GM23338 (cell line): ENCODE measurements at regions not wholly inside any gene's neighbourhood (a gene's known extent, or its start where the extent isn't known, plus 50 kb on each side); places are given as distances from the start of the nearest gene placed in this dataset.

ENCODE experiments used
- ATAC-seq: fragments of 200-7000 bp; cut with Tn5 transposase; 3 replicates; pipeline ENCODE4 v1.9.1; 2020
- DNase-seq: peaks from one replicate; pipeline ENCODE4 v3.0.0-alpha.2; 2015; ENCODE audit warnings: low spot score
- H2AFZ ChIP-seq: fragments of 200-600 bp; sonication (generic); 2 replicates; pipeline ENCODE4 v1.8.0; 2016; ENCODE audit warnings: antibody characterized with exemption, mild to moderate bottlenecking, moderate library complexity
- H3F3A ChIP-seq: fragments of 200-600 bp; sonication (generic); replicated peaks from 2 replicates; pipeline ENCODE4 v1.8.0; 2017; ENCODE audit warnings: antibody characterized with exemption, mixed run types, low read depth
- H3K27ac ChIP-seq: fragments of 200-600 bp; sonication (generic); 2 replicates; pipeline ENCODE4 v1.6.1; 2016; ENCODE audit warnings: low read depth
- H3K27me3 ChIP-seq: fragments of 200-600 bp; sonication (generic); 2 replicates; pipeline ENCODE4 v1.8.0; 2016; ENCODE audit warnings: mild to moderate bottlenecking, mixed run types, moderate library complexity; ENCODE audit not compliant: insufficient read depth
- H3K36me3 ChIP-seq: fragments of 200-600 bp; sonication (generic); 2 replicates; pipeline ENCODE4 v1.8.0; 2016; ENCODE audit warnings: mild to moderate bottlenecking; ENCODE audit not compliant: insufficient read depth
- H3K4me1 ChIP-seq: fragments of 200-600 bp; sonication (generic); 2 replicates; pipeline ENCODE4 v1.8.0; 2016; ENCODE audit warnings: mild to moderate bottlenecking, moderate library complexity; ENCODE audit not compliant: insufficient read depth
- H3K4me2 ChIP-seq: fragments of 200-600 bp; sonication (generic); 2 replicates; pipeline ENCODE4 v1.7.1; 2017; ENCODE audit warnings: mixed run types
- H3K4me3 ChIP-seq: fragments of 200-600 bp; sonication (generic); 2 replicates; pipeline ENCODE4 v1.6.1; 2016; ENCODE audit warnings: mixed run types
- H3K79me2 ChIP-seq: fragments of 200-600 bp; sonication (generic); replicated peaks from 2 replicates; pipeline ENCODE4 v1.8.0; 2017; ENCODE audit warnings: mild to moderate bottlenecking; ENCODE audit not compliant: insufficient read depth
- H3K9me2 ChIP-seq: fragments of 200-600 bp; sonication (generic); 2 replicates; pipeline ENCODE4 v1.8.0; 2017; ENCODE audit not compliant: insufficient read depth
- H4K20me1 ChIP-seq: fragments of 200-600 bp; sonication (generic); replicated peaks from 2 replicates; pipeline ENCODE4 v1.8.0; 2017; ENCODE audit warnings: mild to moderate bottlenecking; ENCODE audit not compliant: insufficient read depth
- H3K27ac Mint-ChIP-seq: 2 replicates; pipeline ENCODE4 v1.8.0; 2020; ENCODE audit warnings: inconsistent platforms, mild to moderate bottlenecking, moderate library complexity, mixed read lengths
- H3K27me3 Mint-ChIP-seq: 3 replicates; pipeline ENCODE4 v1.8.0; 2022; ENCODE audit warnings: low read depth, mild to moderate bottlenecking, moderate library complexity, mixed read lengths, inconsistent platforms; ENCODE audit not compliant: insufficient read depth, poor library complexity
- H3K36me3 Mint-ChIP-seq: 3 replicates; pipeline ENCODE4 v1.8.0; 2021; ENCODE audit warnings: low read depth, mild to moderate bottlenecking, inconsistent platforms, moderate library complexity, mixed read lengths
- H3K4me1 Mint-ChIP-seq: 3 replicates; pipeline ENCODE4 v1.8.0; 2020; ENCODE audit warnings: mild to moderate bottlenecking, inconsistent platforms, mixed read lengths
- H3K4me3 Mint-ChIP-seq: 3 replicates; pipeline ENCODE4 v1.8.0; 2021; ENCODE audit warnings: moderate library complexity, mild to moderate bottlenecking, inconsistent platforms, mixed read lengths
- H3K9me3 Mint-ChIP-seq: 3 replicates; pipeline ENCODE4 v1.8.0; 2020; ENCODE audit warnings: moderate library complexity, mild to moderate bottlenecking, inconsistent platforms, mixed read lengths
- EZH2phosphoT487 ChIP-seq: fragments of 200-600 bp; sonication (generic); IDR thresholded peaks from one replicate; pipeline ENCODE4 v1.8.1; 2018; ENCODE audit warnings: antibody characterized with exemption; ENCODE audit not compliant: unreplicated experiment
- NANOG ChIP-seq: IDR thresholded peaks from 2 replicates; pipeline ENCODE4 v1.6.1; 2016; ENCODE audit warnings: antibody characterized with exemption, borderline replicate concordance
- POLR2AphosphoS5 ChIP-seq: IDR thresholded peaks from 2 replicates; pipeline ENCODE4 v1.6.1; 2016; ENCODE audit warnings: antibody characterized with exemption, low read depth
- STAT1 ChIP-seq: IDR thresholded peaks from one replicate; pipeline ENCODE4 v1.6.1; 2016; ENCODE audit warnings: antibody characterized with exemption; ENCODE audit not compliant: unreplicated experiment
- TF ChIP-seq, protein P1 (sequence below): fragments of 250-450 bp; sonication (Bioruptor Pico); IDR thresholded peaks from 2 replicates; pipeline ENCODE4 v1.5.0; 2020; ENCODE audit warnings: mild to moderate bottlenecking, moderate library complexity
- TF ChIP-seq, protein P2 (sequence below), 2 experiments: fragments of 200-600 bp in 1 of 2; sonication (generic) in 1 of 2; conservative IDR thresholded peaks; 2 replicates each; pipeline versions ENCODE4 v1.5.1 to v1.6.1; 2016 to 2017; ENCODE audit warnings: antibody characterized with exemption in 2 of 2, low read depth in 2 of 2, mild to moderate bottlenecking in 2 of 2, moderate library complexity in 1 of 2
- TF ChIP-seq, protein P3 (sequence below): IDR thresholded peaks from 2 replicates; pipeline ENCODE4 v1.6.1; 2016; ENCODE audit warnings: antibody characterized with exemption

DNA sequence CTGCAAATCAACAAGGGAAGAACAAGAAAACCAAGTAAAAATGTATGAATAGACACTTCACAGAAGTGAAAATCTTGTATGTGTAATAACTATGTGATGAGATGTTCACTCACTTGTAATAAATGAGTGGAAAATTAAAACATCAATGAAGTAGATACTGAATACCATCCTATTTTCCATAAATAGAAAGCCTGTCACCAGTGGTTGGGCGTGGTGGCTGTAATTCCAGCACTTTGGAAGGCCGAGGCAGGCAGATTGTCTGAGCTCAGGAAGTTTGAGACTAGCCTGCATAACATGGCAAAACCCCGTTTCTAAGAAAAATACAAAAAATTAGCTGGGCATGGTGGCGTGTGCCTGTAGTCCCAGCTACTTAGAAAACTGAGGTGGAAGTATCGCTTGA is 53.5 kb upstream of the SOD3 start (continued):
- TF ChIP-seq, protein P1, sequence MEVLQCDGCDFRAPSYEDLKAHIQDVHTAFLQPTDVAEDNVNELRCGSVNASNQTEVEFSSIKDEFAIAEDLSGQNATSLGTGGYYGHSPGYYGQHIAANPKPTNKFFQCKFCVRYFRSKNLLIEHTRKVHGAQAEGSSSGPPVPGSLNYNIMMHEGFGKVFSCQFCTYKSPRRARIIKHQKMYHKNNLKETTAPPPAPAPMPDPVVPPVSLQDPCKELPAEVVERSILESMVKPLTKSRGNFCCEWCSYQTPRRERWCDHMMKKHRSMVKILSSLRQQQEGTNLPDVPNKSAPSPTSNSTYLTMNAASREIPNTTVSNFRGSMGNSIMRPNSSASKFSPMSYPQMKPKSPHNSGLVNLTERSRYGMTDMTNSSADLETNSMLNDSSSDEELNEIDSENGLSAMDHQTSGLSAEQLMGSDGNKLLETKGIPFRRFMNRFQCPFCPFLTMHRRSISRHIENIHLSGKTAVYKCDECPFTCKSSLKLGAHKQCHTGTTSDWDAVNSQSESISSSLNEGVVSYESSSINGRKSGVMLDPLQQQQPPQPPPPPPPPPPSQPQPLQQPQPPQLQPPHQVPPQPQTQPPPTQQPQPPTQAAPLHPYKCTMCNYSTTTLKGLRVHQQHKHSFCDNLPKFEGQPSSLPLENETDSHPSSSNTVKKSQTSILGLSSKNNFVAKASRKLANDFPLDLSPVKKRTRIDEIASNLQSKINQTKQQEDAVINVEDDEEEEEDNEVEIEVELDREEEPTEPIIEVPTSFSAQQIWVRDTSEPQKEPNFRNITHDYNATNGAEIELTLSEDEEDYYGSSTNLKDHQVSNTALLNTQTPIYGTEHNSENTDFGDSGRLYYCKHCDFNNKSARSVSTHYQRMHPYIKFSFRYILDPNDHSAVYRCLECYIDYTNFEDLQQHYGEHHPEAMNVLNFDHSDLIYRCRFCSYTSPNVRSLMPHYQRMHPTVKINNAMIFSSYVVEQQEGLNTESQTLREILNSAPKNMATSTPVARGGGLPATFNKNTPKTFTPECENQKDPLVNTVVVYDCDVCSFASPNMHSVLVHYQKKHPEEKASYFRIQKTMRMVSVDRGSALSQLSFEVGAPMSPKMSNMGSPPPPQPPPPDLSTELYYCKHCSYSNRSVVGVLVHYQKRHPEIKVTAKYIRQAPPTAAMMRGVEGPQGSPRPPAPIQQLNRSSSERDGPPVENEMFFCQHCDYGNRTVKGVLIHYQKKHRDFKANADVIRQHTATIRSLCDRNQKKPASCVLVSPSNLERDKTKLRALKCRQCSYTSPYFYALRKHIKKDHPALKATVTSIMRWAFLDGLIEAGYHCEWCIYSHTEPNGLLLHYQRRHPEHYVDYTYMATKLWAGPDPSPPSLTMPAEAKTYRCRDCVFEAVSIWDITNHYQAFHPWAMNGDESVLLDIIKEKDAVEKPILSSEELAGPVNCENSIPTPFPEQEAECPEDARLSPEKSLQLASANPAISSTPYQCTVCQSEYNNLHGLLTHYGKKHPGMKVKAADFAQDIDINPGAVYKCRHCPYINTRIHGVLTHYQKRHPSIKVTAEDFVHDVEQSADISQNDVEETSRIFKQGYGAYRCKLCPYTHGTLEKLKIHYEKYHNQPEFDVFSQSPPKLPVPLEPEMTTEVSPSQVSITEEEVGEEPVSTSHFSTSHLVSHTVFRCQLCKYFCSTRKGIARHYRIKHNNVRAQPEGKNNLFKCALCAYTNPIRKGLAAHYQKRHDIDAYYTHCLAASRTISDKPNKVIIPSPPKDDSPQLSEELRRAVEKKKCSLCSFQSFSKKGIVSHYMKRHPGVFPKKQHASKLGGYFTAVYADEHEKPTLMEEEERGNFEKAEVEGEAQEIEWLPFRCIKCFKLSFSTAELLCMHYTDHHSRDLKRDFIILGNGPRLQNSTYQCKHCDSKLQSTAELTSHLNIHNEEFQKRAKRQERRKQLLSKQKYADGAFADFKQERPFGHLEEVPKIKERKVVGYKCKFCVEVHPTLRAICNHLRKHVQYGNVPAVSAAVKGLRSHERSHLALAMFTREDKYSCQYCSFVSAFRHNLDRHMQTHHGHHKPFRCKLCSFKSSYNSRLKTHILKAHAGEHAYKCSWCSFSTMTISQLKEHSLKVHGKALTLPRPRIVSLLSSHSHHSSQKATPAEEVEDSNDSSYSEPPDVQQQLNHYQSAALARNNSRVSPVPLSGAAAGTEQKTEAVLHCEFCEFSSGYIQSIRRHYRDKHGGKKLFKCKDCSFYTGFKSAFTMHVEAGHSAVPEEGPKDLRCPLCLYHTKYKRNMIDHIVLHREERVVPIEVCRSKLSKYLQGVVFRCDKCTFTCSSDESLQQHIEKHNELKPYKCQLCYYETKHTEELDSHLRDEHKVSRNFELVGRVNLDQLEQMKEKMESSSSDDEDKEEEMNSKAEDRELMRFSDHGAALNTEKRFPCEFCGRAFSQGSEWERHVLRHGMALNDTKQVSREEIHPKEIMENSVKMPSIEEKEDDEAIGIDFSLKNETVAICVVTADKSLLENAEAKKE (CRISPR knock-in tag): no peak
- no peak for TF ChIP-seq POLR2AphosphoS5

DNA sequence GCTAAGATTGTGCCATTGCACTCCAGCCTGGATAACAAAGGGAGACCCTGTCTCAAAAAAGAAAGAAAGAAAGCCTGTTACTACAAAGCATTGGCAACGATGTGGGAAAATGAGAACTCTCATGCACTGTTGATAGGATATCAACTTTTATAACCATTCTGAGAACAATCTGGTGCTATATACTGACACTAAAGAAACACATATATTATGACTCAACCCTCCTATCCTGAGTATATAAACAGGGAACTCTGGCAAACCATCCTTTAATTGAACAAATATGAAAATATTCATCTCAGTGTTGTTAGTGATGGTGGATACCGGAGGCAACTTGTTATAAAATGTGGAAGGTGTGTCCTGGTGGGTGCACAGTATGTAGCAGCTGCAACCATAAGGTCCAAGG is 53.0 kb upstream of the SOD3 start:
- TF ChIP-seq, protein P2, sequence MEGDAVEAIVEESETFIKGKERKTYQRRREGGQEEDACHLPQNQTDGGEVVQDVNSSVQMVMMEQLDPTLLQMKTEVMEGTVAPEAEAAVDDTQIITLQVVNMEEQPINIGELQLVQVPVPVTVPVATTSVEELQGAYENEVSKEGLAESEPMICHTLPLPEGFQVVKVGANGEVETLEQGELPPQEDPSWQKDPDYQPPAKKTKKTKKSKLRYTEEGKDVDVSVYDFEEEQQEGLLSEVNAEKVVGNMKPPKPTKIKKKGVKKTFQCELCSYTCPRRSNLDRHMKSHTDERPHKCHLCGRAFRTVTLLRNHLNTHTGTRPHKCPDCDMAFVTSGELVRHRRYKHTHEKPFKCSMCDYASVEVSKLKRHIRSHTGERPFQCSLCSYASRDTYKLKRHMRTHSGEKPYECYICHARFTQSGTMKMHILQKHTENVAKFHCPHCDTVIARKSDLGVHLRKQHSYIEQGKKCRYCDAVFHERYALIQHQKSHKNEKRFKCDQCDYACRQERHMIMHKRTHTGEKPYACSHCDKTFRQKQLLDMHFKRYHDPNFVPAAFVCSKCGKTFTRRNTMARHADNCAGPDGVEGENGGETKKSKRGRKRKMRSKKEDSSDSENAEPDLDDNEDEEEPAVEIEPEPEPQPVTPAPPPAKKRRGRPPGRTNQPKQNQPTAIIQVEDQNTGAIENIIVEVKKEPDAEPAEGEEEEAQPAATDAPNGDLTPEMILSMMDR (conservative IDR thresholded peaks at IDR 0.05; ENCODE audit: low read depth in 2 of 2): no peak
- no peak for TF ChIP-seq NANOG
- TF ChIP-seq STAT1: no peak
- TF ChIP-seq, protein P3, sequence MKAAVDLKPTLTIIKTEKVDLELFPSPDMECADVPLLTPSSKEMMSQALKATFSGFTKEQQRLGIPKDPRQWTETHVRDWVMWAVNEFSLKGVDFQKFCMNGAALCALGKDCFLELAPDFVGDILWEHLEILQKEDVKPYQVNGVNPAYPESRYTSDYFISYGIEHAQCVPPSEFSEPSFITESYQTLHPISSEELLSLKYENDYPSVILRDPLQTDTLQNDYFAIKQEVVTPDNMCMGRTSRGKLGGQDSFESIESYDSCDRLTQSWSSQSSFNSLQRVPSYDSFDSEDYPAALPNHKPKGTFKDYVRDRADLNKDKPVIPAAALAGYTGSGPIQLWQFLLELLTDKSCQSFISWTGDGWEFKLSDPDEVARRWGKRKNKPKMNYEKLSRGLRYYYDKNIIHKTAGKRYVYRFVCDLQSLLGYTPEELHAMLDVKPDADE: no peak
- TF ChIP-seq EZH2phosphoT487: no peak
- no peak for TF ChIP-seq POLR2AphosphoS5
- H3F3A ChIP-seq: no peaks in the 10 kb centered on the region
- peaks cover 21% of the 10 kb centered on the region for H3K9me3 Mint-ChIP-seq
- no peak overlapping the region for H3K4me3 Mint-ChIP-seq
- no peak overlapping the region for H3K27ac ChIP-seq
- no peaks in the 10 kb centered on the region for H3K79me2 ChIP-seq
- H3K36me3 ChIP-seq: 0 out of 2 replicates have a peak, but pooled peaks cover under 1% of the 10 kb centered on the region
- H3K4me3 ChIP-seq: no peak overlapping the region
- peaks cover 12% of the 10 kb centered on the region for H3K4me1 Mint-ChIP-seq
- H2AFZ ChIP-seq: no peak overlapping the region
- peaks cover 16% of the 10 kb centered on the region; the same call in 1 of the 2 replicates for H3K4me1 ChIP-seq
- H3K27me3 Mint-ChIP-seq: peaks cover 2% of the 10 kb centered on the region
- peaks cover 4% of the 10 kb centered on the region for H3K9me2 ChIP-seq
- H3K27me3 ChIP-seq: no peaks in the 10 kb centered on the region
- H3K27ac Mint-ChIP-seq: no peak overlapping the region
- no peak overlapping the region for H3K4me2 ChIP-seq
- DNase-seq (no peak), ATAC-seq (no peak)
- no peaks in the 10 kb centered on the region for H4K20me1 ChIP-seq
- peaks cover 15% of the 10 kb centered on the region for H3K36me3 Mint-ChIP-seq
